HEK293 (cell line): ENCODE measurements at regions not wholly inside any gene's neighbourhood (a gene's known extent, or its start where the extent isn't known, plus 50 kb on each side); places are given as distances from the start of the nearest gene placed in this dataset.
"Not testable (repeated sequence)": the region's sequence is repeated elsewhere in the genome, so short reads cannot be mapped to it uniquely, and the experiment has no call there.

ENCODE experiments used
- HOXC10 ChIP-seq: sonication (generic); formaldehyde crosslinking; IDR thresholded peaks from 2 replicates; pipeline ENCODE4 v1.8.1; 2023; ENCODE audit warnings: mild to moderate bottlenecking, missing genetic modification reagents
- SETDB1 ChIP-seq: IDR thresholded peaks from one replicate; pipeline ENCODE4 v1.6.1; 2017; ENCODE audit warnings: mild to moderate bottlenecking, low read length, moderate library complexity, mixed read lengths; ENCODE audit not compliant: insufficient read length
- ZBTB1 ChIP-seq: fragments of 450-650 bp; formaldehyde crosslinking; IDR thresholded peaks from 2 replicates; pipeline ENCODE4 v1.5.1; 2016; ENCODE audit warnings: missing biosample characterization, missing genetic modification characterization
- ZBTB21 ChIP-seq: fragments of 450-650 bp; formaldehyde crosslinking; IDR thresholded peaks from 2 replicates; pipeline ENCODE4 v1.5.1; 2017; ENCODE audit warnings: missing biosample characterization, missing genetic modification characterization
- ZIC2 ChIP-seq: fragments of 450-650 bp; formaldehyde crosslinking; IDR thresholded peaks from 2 replicates; pipeline ENCODE4 v1.5.1; 2016; ENCODE audit warnings: missing biosample characterization, missing genetic modification characterization
- ZNF24 ChIP-seq: fragments of 450-650 bp; formaldehyde crosslinking; IDR thresholded peaks from 2 replicates; pipeline ENCODE4 v1.5.1; 2016; ENCODE audit warnings: missing biosample characterization, missing genetic modification characterization
- ZNF266 ChIP-seq: fragments of 450-650 bp; formaldehyde crosslinking; IDR thresholded peaks from 2 replicates; pipeline ENCODE4 v1.5.1; 2016; ENCODE audit warnings: missing biosample characterization, missing genetic modification characterization, low read depth
- ZNF549 ChIP-seq: fragments of 450-650 bp; IDR thresholded peaks from 2 replicates; pipeline ENCODE4 v1.5.1; 2018; ENCODE audit warnings: missing biosample characterization, missing genetic modification characterization, mild to moderate bottlenecking, inconsistent platforms, moderate library complexity
- TF ChIP-seq, protein P1 (sequence below): fragments of 450-650 bp; formaldehyde crosslinking; IDR thresholded peaks from 2 replicates; pipeline ENCODE4 v1.5.1; 2016; ENCODE audit warnings: missing biosample characterization, missing genetic modification characterization
- TF ChIP-seq, protein P2 (sequence below): fragments of 450-650 bp; formaldehyde crosslinking; IDR thresholded peaks from 2 replicates; pipeline ENCODE4 v1.5.1; 2016; ENCODE audit warnings: missing biosample characterization, missing genetic modification characterization
- TF ChIP-seq, protein P3 (sequence below): fragments of 450-650 bp; formaldehyde crosslinking; IDR thresholded peaks from 2 replicates; pipeline ENCODE4 v1.5.1; 2017; ENCODE audit warnings: missing biosample characterization, missing genetic modification characterization

DNA sequence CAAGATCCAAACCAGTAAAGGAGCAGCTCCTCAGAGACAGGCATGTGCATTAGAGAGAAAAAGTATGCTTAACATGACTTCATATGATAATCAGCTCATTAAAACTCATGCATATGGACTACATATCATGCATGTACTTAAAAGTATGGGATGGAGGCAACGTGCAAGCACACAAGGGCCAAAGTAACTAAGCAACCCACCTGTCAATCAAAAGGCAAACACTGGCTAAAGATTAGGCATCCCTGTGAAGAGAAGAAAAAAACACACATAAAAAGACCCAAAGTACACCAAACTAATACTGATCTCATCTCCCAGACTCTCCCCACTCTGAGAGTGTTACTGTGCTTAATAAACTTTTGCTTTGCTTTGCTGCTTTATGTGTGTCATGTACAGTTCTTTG is 61.2 kb downstream of the PPIAL4C start:
- not testable (repeated sequence) for TF ChIP-seq ZIC2 (tag by site-specific recombination); ZBTB21 (tag by site-specific recombination); SETDB1; ZNF24; ZNF266 (tag by site-specific recombination); ZNF549 (tag by site-specific recombination); HOXC10 (CRISPR knock-in tag); ZBTB1 (tag by site-specific recombination)
- TF ChIP-seq, protein P1, sequence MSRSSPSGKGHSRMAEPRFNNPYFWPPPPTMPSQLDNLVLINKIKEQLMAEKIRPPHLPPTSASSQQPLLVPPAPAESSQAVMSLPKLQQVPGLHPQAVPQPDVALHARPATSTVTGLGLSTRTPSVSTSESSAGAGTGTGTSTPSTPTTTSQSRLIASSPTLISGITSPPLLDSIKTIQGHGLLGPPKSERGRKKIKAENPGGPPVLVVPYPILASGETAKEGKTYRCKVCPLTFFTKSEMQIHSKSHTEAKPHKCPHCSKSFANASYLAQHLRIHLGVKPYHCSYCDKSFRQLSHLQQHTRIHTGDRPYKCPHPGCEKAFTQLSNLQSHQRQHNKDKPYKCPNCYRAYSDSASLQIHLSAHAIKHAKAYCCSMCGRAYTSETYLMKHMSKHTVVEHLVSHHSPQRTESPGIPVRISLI (tag by site-specific recombination): not testable (repeated sequence)
- TF ChIP-seq, protein P2, sequence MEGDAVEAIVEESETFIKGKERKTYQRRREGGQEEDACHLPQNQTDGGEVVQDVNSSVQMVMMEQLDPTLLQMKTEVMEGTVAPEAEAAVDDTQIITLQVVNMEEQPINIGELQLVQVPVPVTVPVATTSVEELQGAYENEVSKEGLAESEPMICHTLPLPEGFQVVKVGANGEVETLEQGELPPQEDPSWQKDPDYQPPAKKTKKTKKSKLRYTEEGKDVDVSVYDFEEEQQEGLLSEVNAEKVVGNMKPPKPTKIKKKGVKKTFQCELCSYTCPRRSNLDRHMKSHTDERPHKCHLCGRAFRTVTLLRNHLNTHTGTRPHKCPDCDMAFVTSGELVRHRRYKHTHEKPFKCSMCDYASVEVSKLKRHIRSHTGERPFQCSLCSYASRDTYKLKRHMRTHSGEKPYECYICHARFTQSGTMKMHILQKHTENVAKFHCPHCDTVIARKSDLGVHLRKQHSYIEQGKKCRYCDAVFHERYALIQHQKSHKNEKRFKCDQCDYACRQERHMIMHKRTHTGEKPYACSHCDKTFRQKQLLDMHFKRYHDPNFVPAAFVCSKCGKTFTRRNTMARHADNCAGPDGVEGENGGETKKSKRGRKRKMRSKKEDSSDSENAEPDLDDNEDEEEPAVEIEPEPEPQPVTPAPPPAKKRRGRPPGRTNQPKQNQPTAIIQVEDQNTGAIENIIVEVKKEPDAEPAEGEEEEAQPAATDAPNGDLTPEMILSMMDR (tag by site-specific recombination): not testable (repeated sequence)
- TF ChIP-seq, protein P3, sequence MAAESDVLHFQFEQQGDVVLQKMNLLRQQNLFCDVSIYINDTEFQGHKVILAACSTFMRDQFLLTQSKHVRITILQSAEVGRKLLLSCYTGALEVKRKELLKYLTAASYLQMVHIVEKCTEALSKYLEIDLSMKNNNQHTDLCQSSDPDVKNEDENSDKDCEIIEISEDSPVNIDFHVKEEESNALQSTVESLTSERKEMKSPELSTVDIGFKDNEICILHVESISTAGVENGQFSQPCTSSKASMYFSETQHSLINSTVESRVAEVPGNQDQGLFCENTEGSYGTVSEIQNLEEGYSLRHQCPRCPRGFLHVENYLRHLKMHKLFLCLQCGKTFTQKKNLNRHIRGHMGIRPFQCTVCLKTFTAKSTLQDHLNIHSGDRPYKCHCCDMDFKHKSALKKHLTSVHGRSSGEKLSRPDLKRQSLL (tag by site-specific recombination): not testable (repeated sequence)
